ENCODE measurements at regions not wholly inside any gene's neighbourhood (a gene's known extent, or its start where the extent isn't known, plus 50 kb on each side); places are given as distances from the start of the nearest gene placed in this dataset.

DNA sequence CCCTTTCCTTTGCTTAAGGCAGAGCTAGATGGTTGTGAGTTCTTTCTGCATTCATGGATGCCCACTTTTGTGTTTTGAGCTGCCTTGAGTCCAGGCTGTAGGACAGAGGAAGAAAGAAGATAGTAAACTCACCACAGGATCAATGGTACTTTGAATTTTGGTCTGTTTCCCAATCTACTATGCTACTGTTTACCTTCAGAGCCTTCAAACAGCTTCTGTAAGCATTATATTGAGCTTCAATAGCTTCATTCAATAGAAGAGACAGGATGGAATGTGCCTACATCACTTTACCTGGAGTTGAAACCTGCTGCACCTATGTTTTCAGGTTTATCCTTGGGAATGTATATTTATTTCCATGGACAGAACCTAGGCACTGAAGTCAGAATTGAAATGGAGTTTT is 397.9 kb upstream of the DYNLRB2 start:
- TF ChIP-seq, protein P1, sequence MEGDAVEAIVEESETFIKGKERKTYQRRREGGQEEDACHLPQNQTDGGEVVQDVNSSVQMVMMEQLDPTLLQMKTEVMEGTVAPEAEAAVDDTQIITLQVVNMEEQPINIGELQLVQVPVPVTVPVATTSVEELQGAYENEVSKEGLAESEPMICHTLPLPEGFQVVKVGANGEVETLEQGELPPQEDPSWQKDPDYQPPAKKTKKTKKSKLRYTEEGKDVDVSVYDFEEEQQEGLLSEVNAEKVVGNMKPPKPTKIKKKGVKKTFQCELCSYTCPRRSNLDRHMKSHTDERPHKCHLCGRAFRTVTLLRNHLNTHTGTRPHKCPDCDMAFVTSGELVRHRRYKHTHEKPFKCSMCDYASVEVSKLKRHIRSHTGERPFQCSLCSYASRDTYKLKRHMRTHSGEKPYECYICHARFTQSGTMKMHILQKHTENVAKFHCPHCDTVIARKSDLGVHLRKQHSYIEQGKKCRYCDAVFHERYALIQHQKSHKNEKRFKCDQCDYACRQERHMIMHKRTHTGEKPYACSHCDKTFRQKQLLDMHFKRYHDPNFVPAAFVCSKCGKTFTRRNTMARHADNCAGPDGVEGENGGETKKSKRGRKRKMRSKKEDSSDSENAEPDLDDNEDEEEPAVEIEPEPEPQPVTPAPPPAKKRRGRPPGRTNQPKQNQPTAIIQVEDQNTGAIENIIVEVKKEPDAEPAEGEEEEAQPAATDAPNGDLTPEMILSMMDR (IDR thresholded peaks at IDR 0.05), result no peak
- H3K4me3 Mint-ChIP-seq (ENCODE audit: unreplicated experiment), result no peak overlapping the region
- H3K27ac Mint-ChIP-seq (ENCODE audit: unreplicated experiment), result no peak overlapping the region
- no peaks in the 10 kb centered on the region for H3K36me3 Mint-ChIP-seq (ENCODE audit: unreplicated experiment)
- peaks cover 6% of the 10 kb centered on the region for H3K27me3 Mint-ChIP-seq (ENCODE audit: unreplicated experiment)
- H3K4me1 Mint-ChIP-seq (ENCODE audit: unreplicated experiment), result no peaks in the 10 kb centered on the region
- peaks cover 16% of the 10 kb centered on the region for H3K9me3 Mint-ChIP-seq (ENCODE audit: unreplicated experiment)
- no peak for DNase-seq (ENCODE audit: extremely low spot score, unreplicated experiment)

DNA sequence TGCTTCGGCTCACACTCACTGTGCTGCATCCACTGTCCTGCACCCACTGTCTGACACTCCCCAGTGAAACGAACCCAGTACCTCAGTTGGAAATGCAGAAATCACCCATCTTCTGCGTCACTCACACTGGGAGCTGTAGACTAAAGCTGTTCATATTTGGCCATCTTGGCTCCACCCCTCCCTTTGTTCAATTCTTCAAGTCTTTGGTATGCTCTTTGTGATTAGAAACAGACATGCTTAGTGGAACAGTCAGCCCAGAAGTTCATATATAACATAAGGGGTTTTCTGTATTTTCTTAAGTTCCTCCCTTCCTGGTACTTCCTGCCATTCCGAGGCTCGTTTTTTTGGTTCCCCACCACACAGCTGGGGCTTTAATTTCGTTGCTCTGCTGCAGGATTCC is 398.5 kb upstream of the DYNLRB2 start:
- H3K27me3 Mint-ChIP-seq (ENCODE audit: unreplicated experiment), result peaks cover 6% of the 10 kb centered on the region
- TF ChIP-seq, protein P1 (IDR thresholded peaks at IDR 0.05), result no peak
- DNase-seq (ENCODE audit: extremely low spot score, unreplicated experiment), result no peak
- H3K36me3 Mint-ChIP-seq (ENCODE audit: unreplicated experiment), result no peaks in the 10 kb centered on the region
- H3K4me3 Mint-ChIP-seq (ENCODE audit: unreplicated experiment), result no peak overlapping the region
- peaks cover 16% of the 10 kb centered on the region for H3K9me3 Mint-ChIP-seq (ENCODE audit: unreplicated experiment)
- H3K27ac Mint-ChIP-seq (ENCODE audit: unreplicated experiment), result no peak overlapping the region
- H3K4me1 Mint-ChIP-seq (ENCODE audit: unreplicated experiment), result no peaks in the 10 kb centered on the region

DNA sequence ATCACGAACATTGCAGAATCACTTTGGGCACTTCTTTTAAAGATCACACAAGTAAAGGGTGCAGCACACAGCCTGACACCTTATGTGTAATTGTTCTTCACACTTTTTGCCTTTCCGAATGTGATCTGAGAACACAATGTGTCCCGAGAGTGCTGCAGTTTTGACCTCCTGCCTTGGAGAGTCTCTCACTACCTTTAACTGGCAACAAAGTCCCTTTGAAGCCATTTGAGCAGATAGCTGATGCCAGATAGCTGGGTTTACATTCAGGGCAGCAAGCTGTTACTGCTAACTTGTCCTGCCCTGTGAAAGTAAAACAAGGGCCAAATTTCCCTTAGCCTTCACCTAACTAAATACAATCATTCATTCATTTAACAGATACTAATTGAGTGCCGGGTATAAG is 411.0 kb upstream of the DYNLRB2 start:
- Mint-ChIP-seq H3K36me3 (ENCODE audit: unreplicated experiment) (no peaks in the 10 kb centered on the region), H3K27me3 (ENCODE audit: unreplicated experiment) (peaks cover 3% of the 10 kb centered on the region), H3K4me3 (ENCODE audit: unreplicated experiment) (no peak overlapping the region), H3K9me3 (ENCODE audit: unreplicated experiment) (no peaks in the 10 kb centered on the region), H3K27ac (ENCODE audit: unreplicated experiment) (no peak overlapping the region), H3K4me1 (ENCODE audit: unreplicated experiment) (no peaks in the 10 kb centered on the region)
- TF ChIP-seq, protein P1 (IDR thresholded peaks at IDR 0.05), result no peak
- no peak for DNase-seq (ENCODE audit: extremely low spot score, unreplicated experiment)

DNA sequence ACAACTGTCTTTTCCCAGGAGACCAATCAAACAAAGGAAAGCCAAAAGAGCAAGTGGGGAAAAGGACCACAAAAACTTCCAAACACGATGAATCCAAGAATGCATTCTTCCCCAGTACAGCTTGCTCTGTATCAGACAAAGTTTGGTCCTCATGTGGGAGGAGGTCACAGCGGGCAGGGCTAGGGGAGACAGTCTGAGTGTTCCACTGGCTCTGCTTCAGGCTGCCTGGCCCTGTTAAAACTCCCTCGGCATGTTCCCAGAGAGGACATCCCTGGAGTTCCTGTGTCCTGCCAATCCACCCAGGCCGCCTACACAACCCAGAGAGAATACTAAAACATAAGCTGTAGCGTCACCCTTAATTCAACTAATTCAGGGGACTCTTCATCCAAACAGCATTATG is 415.1 kb upstream of the DYNLRB2 start:
- Mint-ChIP-seq H3K4me1 (ENCODE audit: unreplicated experiment) (peaks cover 11% of the 10 kb centered on the region), H3K27ac (ENCODE audit: unreplicated experiment) (no peak overlapping the region), H3K9me3 (ENCODE audit: unreplicated experiment) (no peaks in the 10 kb centered on the region), H3K36me3 (ENCODE audit: unreplicated experiment) (no peaks in the 10 kb centered on the region), H3K4me3 (ENCODE audit: unreplicated experiment) (no peak overlapping the region), H3K27me3 (ENCODE audit: unreplicated experiment) (peaks cover 2% of the 10 kb centered on the region)
- TF ChIP-seq, protein P1 (IDR thresholded peaks at IDR 0.05), result no peak
- DNase-seq (ENCODE audit: extremely low spot score, unreplicated experiment), result no peak

DNA sequence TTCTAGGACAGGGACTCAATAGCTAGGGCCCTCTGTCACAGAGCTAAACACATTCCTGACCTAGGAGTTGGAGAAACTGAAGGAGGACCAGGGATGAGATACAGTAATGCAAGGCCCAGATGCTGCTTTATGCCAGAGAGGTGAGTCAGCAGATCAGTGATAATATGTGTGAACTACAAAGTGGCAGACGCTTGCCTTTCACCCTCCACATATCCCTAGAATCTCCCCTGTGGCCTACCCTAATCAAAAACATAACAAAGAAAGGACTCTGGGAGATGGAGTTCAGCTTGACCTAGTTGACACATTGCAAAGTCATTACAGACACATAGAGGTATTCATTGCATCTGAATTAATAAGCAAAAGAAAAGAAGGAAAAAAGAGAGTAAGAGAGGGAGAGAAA is 417.6 kb upstream of the DYNLRB2 start:
- Mint-ChIP-seq H3K4me1 (ENCODE audit: unreplicated experiment) (peaks cover 11% of the 10 kb centered on the region), H3K4me3 (ENCODE audit: unreplicated experiment) (no peak overlapping the region), H3K27ac (ENCODE audit: unreplicated experiment) (no peak overlapping the region), H3K27me3 (ENCODE audit: unreplicated experiment) (peaks cover 4% of the 10 kb centered on the region), H3K36me3 (ENCODE audit: unreplicated experiment) (no peaks in the 10 kb centered on the region), H3K9me3 (ENCODE audit: unreplicated experiment) (no peaks in the 10 kb centered on the region)
- no peak for DNase-seq (ENCODE audit: extremely low spot score, unreplicated experiment)
- TF ChIP-seq, protein P1 (IDR thresholded peaks at IDR 0.05), result no peak

All from osteocyte (in vitro differentiated cells).